ENCODE measurements at regions not wholly inside any gene's neighbourhood (a gene's known extent, or its start where the extent isn't known, plus 50 kb on each side); places are given as distances from the start of the nearest gene placed in this dataset.

DNA sequence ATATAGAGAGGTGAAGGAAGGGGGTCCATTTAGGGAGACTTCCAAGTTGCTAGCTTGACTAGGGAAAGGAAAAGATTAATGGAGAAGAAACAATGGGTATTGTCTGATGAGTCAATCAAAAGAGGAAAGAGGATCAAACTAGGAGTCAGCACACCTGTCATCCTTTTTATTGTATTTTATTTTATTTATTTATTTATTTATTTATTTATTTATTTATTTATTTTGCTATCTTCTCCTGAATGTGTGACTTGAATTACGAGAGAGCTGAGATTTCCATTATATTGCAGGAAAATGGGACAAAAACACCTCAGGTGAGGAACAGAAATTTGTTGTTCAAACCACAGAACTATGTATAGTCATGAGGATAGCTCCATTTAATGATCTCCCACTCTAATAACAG, 58.9 kb downstream of the NUDT11 start:
- DNase-seq (ENCODE audit: low read depth in 4 of 4, low spot score in 3 of 4), result no peak

DNA sequence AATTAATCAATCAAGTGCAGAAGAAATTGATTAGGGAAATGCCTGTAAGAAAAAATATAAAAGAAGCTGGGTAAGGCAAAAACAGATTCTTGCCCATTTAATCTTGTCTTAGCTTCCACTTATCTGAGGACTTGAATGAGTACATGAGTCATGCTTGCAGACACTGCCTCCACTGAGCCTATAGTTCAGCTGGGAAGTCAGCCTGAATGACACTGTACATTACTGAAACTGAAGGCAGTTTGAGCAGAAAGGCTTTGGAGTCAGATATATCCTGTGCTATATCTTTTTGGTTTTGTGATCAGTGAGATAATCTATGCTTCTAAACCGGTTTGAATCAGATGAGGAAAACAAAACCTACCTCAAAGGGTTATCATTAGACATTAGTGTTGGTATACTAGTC, 61.3 kb downstream of the NUDT11 start:
- no peak for DNase-seq (ENCODE audit: low read depth in 4 of 4, low spot score in 3 of 4)

DNA sequence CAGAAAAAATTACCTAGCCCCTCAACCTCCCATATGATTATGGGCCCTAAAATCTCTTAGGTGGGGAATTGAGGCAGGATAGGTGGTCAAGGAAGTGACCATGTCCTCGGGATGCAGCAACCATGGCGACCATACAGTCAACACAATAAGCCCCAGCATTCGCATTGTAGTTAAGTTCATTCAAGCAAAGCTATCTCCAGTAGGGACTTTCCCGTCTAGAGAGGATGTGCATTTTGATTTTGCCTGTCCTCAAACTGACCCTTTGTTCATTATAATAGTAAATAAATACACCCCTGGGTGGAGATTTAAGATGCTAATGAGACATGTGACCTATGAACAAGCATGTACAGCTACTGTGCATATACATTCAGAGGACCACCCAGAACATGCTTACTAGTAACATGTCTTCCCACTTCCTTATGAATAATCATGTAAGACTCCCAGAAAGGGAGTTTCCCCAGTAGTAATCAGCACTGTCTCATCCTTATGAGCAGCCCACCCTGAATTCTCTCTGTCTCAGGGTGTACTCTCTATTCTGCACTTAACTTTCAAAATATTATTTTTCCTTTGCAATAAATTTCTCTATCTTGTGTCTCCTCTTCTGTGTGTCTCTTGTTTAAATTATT, 74.3 kb downstream of the NUDT11 start:
- DNase-seq (ENCODE audit: low read depth in 4 of 4, low spot score in 3 of 4), result no peak

DNA sequence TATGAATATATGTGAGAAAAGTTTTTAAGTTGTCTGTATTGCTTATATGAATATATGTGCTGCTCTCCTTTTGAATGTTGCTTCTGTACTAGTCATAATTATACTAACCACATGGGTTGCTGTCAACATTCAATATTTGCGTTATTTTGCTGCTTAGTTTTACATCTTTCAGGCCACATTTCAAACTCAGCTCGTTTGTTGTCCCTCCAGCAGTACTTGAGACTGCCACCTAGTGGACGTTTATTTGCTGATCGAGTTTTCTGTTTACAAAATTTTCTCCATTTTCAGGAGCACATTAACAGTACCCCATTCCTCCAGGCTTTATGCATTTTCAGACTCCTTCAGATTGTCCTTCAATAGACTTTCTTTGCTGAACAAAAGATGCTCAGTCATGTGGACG, 75.8 kb downstream of the NUDT11 start:
- peak in 3 of 4 donors; percentile 7 to 9 (median 8) for DNase-seq (ENCODE audit: low read depth in 4 of 4, low spot score in 3 of 4)

DNA sequence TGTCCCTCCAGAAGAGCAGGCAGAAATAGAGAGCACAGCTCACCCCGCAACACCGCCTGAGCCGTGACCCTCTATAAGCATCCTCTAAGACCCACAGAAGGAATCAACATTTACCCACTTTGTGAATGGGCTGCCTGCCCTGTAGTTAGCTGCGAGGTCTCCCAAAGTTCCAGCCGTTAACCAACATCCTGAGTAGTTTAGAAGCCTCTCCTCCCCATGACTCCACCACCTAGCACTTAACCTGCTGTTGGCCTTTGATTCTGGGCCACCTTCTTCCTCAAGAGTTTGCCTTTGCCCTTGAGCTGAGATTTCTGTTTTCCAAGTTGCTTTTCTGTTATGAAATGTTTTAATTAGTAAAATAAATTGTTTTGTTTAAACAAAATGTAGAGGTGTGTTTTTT, 75.8 kb downstream of the NUDT10 start:
- no peak for DNase-seq (ENCODE audit: low read depth in 4 of 4, low spot score in 3 of 4)

DNA sequence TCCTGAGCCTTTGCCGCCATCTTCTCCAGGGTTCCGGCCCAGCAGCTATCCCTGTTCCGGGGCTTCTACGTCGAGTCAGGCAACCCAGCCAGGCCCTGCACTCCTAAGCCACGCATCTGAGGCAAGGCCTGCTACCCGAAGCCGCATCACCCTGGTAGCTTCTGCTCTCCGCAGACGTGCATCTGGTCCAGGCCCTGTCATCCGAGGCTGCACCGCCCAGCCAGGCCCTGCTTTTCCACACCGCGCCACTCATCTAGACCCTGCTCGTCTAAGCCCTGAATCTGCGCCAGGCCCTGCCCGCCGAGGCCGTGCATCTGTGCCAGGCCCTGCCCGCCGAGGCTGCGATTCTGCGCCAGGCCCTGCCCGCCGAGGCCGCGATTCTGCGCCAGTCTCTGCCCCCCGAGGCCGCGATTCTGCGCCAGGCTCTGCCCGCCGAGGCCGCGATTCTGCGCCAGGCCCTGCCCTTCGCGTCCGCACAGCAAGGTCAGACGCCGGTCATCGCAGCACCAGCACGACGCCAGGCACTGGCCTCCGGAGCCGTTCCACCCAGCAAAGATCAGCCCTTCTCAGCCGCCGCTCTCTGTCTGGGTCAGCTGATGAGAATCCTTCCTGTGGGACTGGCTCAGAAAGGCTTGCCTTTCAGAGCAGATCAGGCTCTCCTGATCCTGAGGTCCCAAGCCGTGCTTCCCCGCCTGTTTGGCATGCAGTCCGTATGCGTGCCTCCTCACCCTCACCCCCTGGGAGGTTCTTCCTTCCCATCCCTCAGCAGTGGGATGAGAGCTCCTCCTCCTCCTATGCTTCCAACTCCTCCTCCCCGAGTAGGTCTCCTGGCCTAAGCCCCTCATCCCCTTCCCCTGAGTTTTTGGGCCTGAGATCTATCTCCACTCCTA, 75.1 kb downstream of the NUDT10 start:
- no peak for DNase-seq (ENCODE audit: low read depth in 4 of 4, low spot score in 3 of 4)

DNA sequence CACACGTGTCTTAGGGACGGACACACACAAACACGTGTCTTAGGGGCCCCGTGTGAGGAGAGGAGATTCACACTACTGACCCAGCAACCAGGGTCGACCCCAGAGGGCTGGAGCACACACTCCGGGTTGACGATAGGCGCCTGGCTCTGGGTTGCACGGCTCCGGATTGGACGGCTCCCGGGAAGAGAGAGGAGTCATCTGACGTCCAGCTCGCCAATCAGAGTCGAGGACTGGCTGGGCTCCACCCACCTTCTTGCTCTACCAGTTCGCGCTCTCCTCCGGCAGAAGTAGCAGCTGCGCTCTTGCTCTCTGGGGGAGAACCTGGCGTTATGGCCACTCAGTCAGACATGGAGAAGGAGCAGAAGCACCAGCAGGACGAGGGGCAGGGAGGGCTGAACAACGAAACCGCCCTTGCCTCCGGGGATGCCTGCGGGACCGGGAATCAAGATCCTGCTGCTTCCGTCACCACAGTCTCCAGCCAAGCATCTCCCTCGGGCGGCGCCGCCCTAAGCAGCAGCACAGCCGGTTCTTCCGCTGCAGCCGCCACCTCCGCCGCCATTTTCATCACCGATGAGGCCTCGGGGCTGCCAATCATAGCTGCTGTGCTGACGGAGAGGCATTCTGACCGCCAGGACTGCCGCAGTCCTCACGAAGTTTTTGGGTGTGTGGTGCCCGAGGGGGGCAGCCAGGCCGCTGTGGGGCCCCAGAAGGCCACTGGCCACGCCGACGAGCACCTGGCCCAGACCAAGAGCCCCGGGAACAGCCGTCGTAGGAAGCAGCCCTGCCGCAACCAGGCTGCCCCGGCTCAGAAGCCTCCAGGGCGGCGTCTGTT, 74.3 kb downstream of the NUDT10 start:
- DNase-seq (ENCODE audit: low read depth in 4 of 4, low spot score in 3 of 4), result no peak

DNA sequence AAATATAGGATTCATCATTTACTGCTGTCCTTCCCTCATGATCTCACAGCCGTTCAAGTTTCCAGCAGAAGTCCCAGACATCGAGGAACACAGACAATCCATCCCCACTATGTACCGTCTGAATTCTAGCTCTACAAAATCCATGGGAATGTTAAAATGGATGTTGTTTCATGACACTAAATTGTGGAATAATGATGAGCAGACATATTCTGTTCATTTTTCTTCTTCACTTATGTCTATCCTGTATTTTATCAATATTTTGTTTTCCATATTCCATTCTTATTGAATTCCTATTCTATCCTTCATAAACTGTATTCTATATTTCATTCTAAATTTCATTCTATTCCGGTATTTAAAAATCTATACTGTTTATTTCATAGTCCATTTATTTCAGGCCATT, 71.8 kb downstream of the NUDT10 start:
- no peak for DNase-seq (ENCODE audit: low read depth in 4 of 4, low spot score in 3 of 4)

DNA sequence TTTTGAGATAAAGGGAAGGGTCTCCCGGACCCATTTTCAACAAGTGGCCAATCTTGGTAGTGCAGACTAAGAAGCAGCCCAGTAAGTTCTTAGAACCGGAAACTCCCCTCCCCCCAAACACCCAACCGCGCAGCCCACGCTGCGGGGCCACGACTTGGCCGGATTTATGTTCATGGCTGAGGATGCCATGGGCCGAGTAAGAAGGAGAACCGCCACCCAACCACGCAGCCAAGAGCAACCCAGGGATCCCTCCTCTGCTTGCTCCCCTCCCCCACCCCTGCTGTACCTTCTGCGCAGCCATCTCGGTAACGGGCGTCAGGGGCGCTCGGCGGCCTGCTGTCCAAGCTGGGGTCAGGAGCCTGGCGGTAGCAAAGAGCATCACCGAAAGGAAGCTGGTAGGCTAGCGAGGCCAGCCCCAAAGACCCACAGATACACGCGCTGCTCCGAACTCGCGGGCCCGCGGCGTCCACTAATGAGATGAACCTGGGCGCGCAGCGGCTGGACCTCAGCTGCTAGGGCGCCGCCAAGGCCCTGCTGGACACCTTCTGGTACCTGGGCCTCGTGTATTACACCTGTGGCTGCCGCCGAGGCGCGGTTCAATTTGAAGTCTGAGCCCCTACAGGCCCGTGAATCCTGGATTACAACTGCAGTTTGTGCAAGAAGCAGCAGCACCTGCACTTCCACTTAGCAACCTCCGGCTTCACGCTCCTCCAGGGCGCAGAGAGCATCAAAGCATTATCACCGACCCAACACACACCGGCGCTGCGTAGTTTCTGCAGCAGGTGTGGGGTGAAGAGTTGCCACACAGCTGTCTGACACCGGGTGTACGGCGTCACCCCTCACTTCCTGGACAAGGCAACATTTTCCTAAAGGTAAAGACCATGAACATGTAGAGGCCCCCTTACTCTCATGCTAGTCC, 63.4 kb downstream of the NUDT10 start:
- peak; percentile 22 to 31 (median 28) for DNase-seq (ENCODE audit: low read depth in 4 of 4, low spot score in 3 of 4)

DNA sequence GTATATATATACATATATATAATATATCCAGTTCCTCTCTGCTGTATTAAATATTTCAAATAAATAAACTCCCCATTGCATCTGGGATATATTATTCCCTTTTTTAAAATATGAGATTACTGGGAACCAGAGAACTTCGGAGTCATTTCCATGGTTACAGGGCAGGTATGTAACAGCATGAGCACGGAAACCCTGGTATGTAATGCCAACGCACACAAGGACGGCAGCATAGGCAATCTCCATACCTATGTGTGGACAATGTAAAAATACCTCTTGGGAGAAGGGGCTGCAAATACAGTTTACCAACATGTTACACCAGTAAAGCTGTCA, 62.8 kb downstream of the NUDT10 start:
- no peak for DNase-seq (ENCODE audit: low read depth in 4 of 4, low spot score in 3 of 4)
